ENCODE measurements at regions not wholly inside any gene's neighbourhood (a gene's known extent, or its start where the extent isn't known, plus 50 kb on each side); places are given as distances from the start of the nearest gene placed in this dataset.

GRCh38 chr21:35225573-35225972 is 176.5 kb upstream of the RUNX1 start:
- TF ChIP-seq CTCF (IDR thresholded peaks at IDR 0.05; ENCODE audit: extremely low read depth, missing control alignments) = no peak
- no peak for DNase-seq (ENCODE audit: low spot score)

- no peak for DNase-seq (ENCODE audit: low spot score)
- TF ChIP-seq CTCF (IDR thresholded peaks at IDR 0.05; ENCODE audit: extremely low read depth, missing control alignments) = no peak
These were observed 174.5 kb upstream of the RUNX1 start for GRCh38 chr21:35223480-35224156.

- DNase-seq (ENCODE audit: low spot score) = no peak
- TF ChIP-seq CTCF (IDR thresholded peaks at IDR 0.05; ENCODE audit: extremely low read depth, missing control alignments) = no peak
These were observed 173.4 kb upstream of the RUNX1 start for GRCh38 chr21:35222541-35222941.

- DNase-seq (ENCODE audit: low spot score) = no peak
- no peak for TF ChIP-seq CTCF (IDR thresholded peaks at IDR 0.05; ENCODE audit: extremely low read depth, missing control alignments)
These were observed 172.9 kb upstream of the RUNX1 start for GRCh38 chr21:35222021-35222420.

- DNase-seq (ENCODE audit: low spot score) = no peak
These were observed 171.2 kb upstream of the RUNX1 start for GRCh38 chr21:35220301-35220700.

GRCh38 chr21:35219719-35220118 is 170.6 kb upstream of the RUNX1 start:
- no peak for TF ChIP-seq CTCF (IDR thresholded peaks at IDR 0.05; ENCODE audit: extremely low read depth, missing control alignments)
- DNase-seq (ENCODE audit: low spot score) = no peak

More at GRCh38 chr21:35220301-35220700, 171.2 kb upstream of the RUNX1 start:
- TF ChIP-seq CTCF (IDR thresholded peaks at IDR 0.05; ENCODE audit: extremely low read depth, missing control alignments) = no peak

- TF ChIP-seq CTCF (IDR thresholded peaks at IDR 0.05; ENCODE audit: extremely low read depth, missing control alignments) = no peak
- no peak for DNase-seq (ENCODE audit: low spot score)
These were observed 170.2 kb upstream of the RUNX1 start for GRCh38 chr21:35219291-35219690.
